Epithelial cell of proximal tubule (primary cell): ENCODE measurements at regions not wholly inside any gene's neighbourhood (a gene's known extent, or its start where the extent isn't known, plus 50 kb on each side); places are given as distances from the start of the nearest gene placed in this dataset.

Source experiments
- DNase-seq: peaks from one replicate; pipeline ENCODE4 v3.0.0-alpha.2; 2011; ENCODE audit warnings: low read depth
- H3K4me3 ChIP-seq: 2 replicates; pipeline ENCODE4 v1.5.1; 2011; ENCODE audit warnings: low read depth, mild to moderate bottlenecking, low read length
- CTCF ChIP-seq: conservative IDR thresholded peaks from 2 replicates; pipeline ENCODE4 v1.5.1; 2012; ENCODE audit warnings: low read depth, mild to moderate bottlenecking, low read length

- H3K4me3 ChIP-seq = no peak overlapping the region
- no peak for DNase-seq
- TF ChIP-seq CTCF = no peak
Observed at GRCh38 chr22:27123880-27124279, 466.5 kb downstream of the MIAT start.

DNA sequence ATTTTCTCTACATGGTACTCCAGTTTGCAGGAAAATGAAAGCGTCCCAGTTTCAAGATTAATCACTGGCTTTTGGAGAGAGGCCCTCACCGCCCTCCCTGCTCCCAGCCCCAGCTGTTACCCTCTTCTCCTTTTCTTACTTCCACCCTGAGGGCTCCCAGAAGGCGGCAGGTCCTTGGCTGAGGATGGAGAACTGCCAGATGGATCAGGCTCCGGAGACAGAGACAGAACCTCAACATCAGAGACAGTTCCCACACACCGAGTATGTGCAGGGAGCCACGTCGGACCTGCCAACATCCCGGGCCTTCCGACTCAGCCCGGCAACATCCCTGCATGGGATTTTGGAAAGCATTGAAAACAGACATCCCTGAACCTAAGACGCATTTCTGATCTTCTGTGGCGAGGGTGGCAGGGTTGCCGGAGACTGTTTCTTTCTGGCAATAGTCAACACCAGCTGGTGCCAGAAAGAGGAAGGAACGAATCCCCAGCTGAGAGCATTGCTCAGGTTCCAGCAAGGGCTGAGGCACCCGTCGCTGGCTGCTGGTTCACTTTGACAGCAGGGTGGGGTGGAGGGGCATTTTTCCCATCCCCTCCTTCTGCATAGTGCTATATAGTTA lies 467.1 kb downstream of the MIAT start:
- TF ChIP-seq CTCF = no peak
- DNase-seq = no peak
- no peak overlapping the region for H3K4me3 ChIP-seq

- TF ChIP-seq CTCF = no peak
- H3K4me3 ChIP-seq = no peak overlapping the region
- no peak for DNase-seq
Observed at GRCh38 chr22:27125539-27125938, 468.2 kb downstream of the MIAT start.

GRCh38 chr22:27127911-27128310 lies 470.5 kb downstream of the MIAT start:
- no peak overlapping the region for H3K4me3 ChIP-seq
- no peak for DNase-seq

GRCh38 chr22:27128461-27129085 lies 471.2 kb downstream of the MIAT start:
- TF ChIP-seq CTCF = no peak
- no peak overlapping the region for H3K4me3 ChIP-seq
- no peak for DNase-seq

More at GRCh38 chr22:27127911-27128310, 470.5 kb downstream of the MIAT start:
- TF ChIP-seq CTCF = no peak

GRCh38 chr22:27129266-27129665 lies 471.9 kb downstream of the MIAT start:
- DNase-seq = no peak
- TF ChIP-seq CTCF = no peak
- no peak overlapping the region for H3K4me3 ChIP-seq

GRCh38 chr22:27130906-27131305 lies 473.5 kb downstream of the MIAT start:
- TF ChIP-seq CTCF = no peak
- no peak overlapping the region for H3K4me3 ChIP-seq
- DNase-seq = no peak
